Loucy (cell line): ENCODE measurements at regions not wholly inside any gene's neighbourhood (a gene's known extent, or its start where the extent isn't known, plus 50 kb on each side); places are given as distances from the start of the nearest gene placed in this dataset.

Experiments used
- H2AFZ ChIP-seq: fragments of 200-600 bp; sonication (generic); 2 replicates; pipeline ENCODE4 v1.6.0; 2016; ENCODE audit warnings: antibody characterized with exemption, mild to moderate bottlenecking, low read length, moderate library complexity
- H3F3A ChIP-seq: fragments of 200-600 bp; 2 replicates; pipeline ENCODE4 v1.6.0; 2016; ENCODE audit warnings: antibody characterized with exemption, low read depth, mild to moderate bottlenecking
- H3K27me3 ChIP-seq: fragments of 200-600 bp; sonication (generic); 2 replicates; pipeline ENCODE4 v1.6.1; 2014; ENCODE audit warnings: low read length, mild to moderate bottlenecking; ENCODE audit not compliant: insufficient read depth, poor library complexity, severe bottlenecking
- H3K36me3 ChIP-seq: fragments of 200-600 bp; sonication (generic); 2 replicates; pipeline ENCODE4 v1.6.1; 2016; ENCODE audit warnings: low read length; ENCODE audit not compliant: insufficient read depth
- H3K4me1 ChIP-seq: fragments of 200-600 bp; sonication (generic); 2 replicates; pipeline ENCODE4 v1.5.1; 2014; ENCODE audit warnings: low read length, mild to moderate bottlenecking; ENCODE audit not compliant: insufficient read depth, poor library complexity, severe bottlenecking
- H3K4me2 ChIP-seq: fragments of 200-600 bp; sonication (generic); 2 replicates; pipeline ENCODE4 v1.6.0; 2014; ENCODE audit warnings: antibody characterized with exemption, low read length, low read depth, mild to moderate bottlenecking; ENCODE audit not compliant: poor library complexity, severe bottlenecking
- H3K4me3 ChIP-seq: fragments of 200-600 bp; sonication (generic); 2 replicates; pipeline ENCODE4 v1.5.1; 2014; ENCODE audit warnings: low read length, mild to moderate bottlenecking, mixed read lengths; ENCODE audit not compliant: poor library complexity, severe bottlenecking
- H3K79me2 ChIP-seq: fragments of 200-600 bp; sonication (generic); 2 replicates; pipeline ENCODE4 v1.6.1; 2014; ENCODE audit warnings: low read length; ENCODE audit not compliant: insufficient read depth
- H3K9ac ChIP-seq: fragments of 200-600 bp; sonication (generic); 2 replicates; pipeline ENCODE4 v1.6.0; 2014; ENCODE audit warnings: mild to moderate bottlenecking, low read depth, low read length, moderate library complexity; ENCODE audit not compliant: poor library complexity, severe bottlenecking
- H3K9me2 ChIP-seq: fragments of 200-600 bp; sonication (generic); replicated peaks from 2 replicates; pipeline ENCODE4 v1.6.1; 2016; ENCODE audit warnings: low read depth, low read length, mixed read lengths
- H3K9me3 ChIP-seq: fragments of 200-600 bp; sonication (generic); 2 replicates; pipeline ENCODE4 v1.6.1; 2014; ENCODE audit warnings: mild to moderate bottlenecking, antibody characterized with exemption, low read length, low read depth; ENCODE audit not compliant: insufficient read depth
- H4K20me1 ChIP-seq: fragments of 200-600 bp; sonication (generic); 2 replicates; pipeline ENCODE4 v1.6.0; 2014; ENCODE audit warnings: antibody characterized with exemption, low read length, mild to moderate bottlenecking; ENCODE audit not compliant: insufficient read depth, poor library complexity, severe bottlenecking
- CTCF ChIP-seq: fragments of 200-600 bp; sonication (generic); conservative IDR thresholded peaks from 2 replicates; pipeline ENCODE4 v1.5.1; 2014; ENCODE audit warnings: mild to moderate bottlenecking, antibody characterized with exemption, low read length
- EZH2phosphoT487 ChIP-seq: fragments of 200-600 bp; IDR thresholded peaks from 2 replicates; pipeline ENCODE4 v1.6.1; 2018; ENCODE audit warnings: antibody characterized with exemption, mild to moderate bottlenecking, moderate library complexity, borderline replicate concordance

DNA sequence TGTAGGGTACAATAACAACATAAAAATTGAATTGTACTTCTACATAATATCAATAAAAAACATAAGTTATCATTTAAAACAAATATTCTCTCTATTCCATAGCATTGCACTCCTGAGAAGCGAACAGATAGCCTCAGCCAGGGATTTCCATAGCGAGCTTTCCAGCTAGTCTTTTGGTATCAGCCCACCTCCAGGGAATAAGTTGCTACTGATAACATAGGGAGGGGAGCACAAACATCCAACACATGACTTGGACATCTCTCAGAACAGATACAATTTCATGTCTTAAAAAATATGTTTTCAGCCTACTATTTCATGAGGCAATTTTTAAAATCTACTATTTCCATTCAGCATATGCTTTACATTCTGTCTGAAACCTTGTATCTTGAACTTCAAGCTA lies 804.4 kb upstream of the RAB6C start:
- Histone ChIP-seq H3F3A (no peaks in the 10 kb centered on the region), H3K27me3 (no peaks in the 10 kb centered on the region), H3K9me3 (no peaks in the 10 kb centered on the region; the same call in 1 of the 2 replicates), H3K79me2 (no peaks in the 10 kb centered on the region), H4K20me1 (no peaks in the 10 kb centered on the region), H3K9ac (no peak overlapping the region), H3K4me2 (no peak overlapping the region), H3K4me3 (no peak overlapping the region), H3K9me2 (no peaks in the 10 kb centered on the region), H3K4me1 (no peaks in the 10 kb centered on the region), H3K36me3 (no peaks in the 10 kb centered on the region), H2AFZ (no peak overlapping the region)
- TF ChIP-seq CTCF (no peak), EZH2phosphoT487 (no peak)

DNA sequence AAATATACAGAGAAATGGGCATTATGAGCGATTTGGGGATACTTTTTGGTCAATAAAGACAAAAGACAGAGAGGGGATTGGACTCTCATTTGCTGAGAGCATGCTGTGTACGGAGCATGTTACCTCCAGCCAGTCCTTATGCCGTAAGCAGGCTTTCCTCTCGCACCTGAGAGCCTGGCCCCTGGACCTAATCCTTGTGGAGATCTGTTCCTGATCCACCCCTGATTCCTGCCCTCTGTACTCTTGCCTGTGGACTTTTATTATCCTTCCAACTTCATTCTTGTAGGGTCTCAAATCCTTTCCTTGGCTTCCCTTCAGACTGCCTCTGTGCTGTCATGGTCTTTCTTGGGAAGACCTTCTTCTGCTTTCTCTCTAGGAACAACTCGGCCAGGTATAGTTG lies 803.1 kb upstream of the RAB6C start:
- H3K9me3 ChIP-seq: no peaks in the 10 kb centered on the region; the same call in 1 of the 2 replicates
- H3K27me3 ChIP-seq: no peaks in the 10 kb centered on the region
- H4K20me1 ChIP-seq: no peaks in the 10 kb centered on the region
- H3K36me3 ChIP-seq: no peaks in the 10 kb centered on the region
- no peak overlapping the region for H3K4me2 ChIP-seq
- no peaks in the 10 kb centered on the region for H3F3A ChIP-seq
- H3K4me3 ChIP-seq: no peak overlapping the region
- no peaks in the 10 kb centered on the region for H3K4me1 ChIP-seq
- no peak overlapping the region for H2AFZ ChIP-seq
- no peaks in the 10 kb centered on the region for H3K79me2 ChIP-seq
- no peak overlapping the region for H3K9ac ChIP-seq
- H3K9me2 ChIP-seq: no peaks in the 10 kb centered on the region
- TF ChIP-seq EZH2phosphoT487 (no peak), CTCF (no peak)

DNA sequence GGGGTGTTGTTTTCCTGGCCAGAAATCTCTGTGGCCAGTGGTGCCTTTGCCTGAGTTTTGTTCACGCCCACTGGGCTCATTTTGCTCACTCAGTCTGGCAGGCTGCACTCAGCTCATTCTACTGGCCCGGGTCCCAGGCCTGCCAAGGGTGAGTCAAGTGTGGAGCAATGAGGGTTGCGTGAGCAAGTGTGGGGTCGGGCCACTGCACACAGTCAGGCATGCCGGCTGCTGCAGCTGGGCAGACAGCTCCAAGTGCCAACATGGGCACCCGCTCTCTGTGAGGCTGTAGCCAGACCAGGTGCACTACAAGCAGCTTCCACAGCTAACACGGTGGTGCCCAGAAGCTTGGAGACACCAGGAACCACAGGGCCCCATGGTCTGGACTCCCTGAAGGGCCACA lies 801.1 kb upstream of the RAB6C start:
- no peak for TF ChIP-seq EZH2phosphoT487
- no peak for TF ChIP-seq CTCF
- Histone ChIP-seq H3K4me3 (no peak overlapping the region), H3K27me3 (no peaks in the 10 kb centered on the region), H3K4me2 (no peak overlapping the region), H3K9ac (no peak overlapping the region), H3K9me2 (no peaks in the 10 kb centered on the region), H4K20me1 (no peaks in the 10 kb centered on the region), H3F3A (no peaks in the 10 kb centered on the region), H3K9me3 (no peaks in the 10 kb centered on the region; the same call in 1 of the 2 replicates), H3K36me3 (no peaks in the 10 kb centered on the region), H3K4me1 (no peaks in the 10 kb centered on the region), H3K79me2 (no peaks in the 10 kb centered on the region), H2AFZ (no peak overlapping the region)
